ENCODE measurements at regions not wholly inside any gene's neighbourhood (a gene's known extent, or its start where the extent isn't known, plus 50 kb on each side); places are given as distances from the start of the nearest gene placed in this dataset.

DNA sequence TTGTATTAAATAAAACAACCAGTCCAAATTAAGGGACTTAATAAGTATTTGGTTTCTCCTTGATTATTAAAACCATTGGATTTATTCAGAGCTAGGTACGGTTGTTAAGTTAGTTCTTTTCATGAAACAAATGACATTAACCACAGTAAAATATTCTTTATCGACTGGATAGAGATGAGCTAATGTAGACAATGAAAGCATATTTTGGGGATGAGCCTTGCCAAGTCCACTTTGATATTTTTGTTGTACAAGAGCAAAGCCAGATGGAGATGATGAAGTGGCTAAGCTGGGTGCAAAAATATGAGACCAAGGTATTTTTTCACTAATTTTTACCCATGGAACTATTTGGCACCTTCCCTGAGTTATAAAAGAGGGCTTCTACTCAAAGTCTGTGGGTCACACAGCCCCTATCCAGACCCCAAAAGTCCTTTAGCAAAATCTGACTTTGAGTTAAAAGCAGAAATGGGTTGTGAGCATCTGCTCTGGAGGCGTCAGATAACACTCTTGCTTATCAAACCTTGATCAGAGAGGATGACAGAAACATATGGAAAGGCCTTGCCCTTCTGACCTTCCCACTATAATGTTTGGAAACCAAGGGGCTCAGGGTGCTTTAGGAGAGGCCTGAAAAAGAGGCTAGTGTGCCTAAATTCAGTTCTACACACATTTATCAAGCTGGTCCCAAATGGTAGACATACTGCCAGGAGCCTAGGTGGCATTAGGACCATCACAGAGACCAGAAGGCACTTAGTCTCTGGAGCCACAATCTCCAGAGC, 456.8 kb downstream of the MTX2 start:
- TF ChIP-seq, protein P1, sequence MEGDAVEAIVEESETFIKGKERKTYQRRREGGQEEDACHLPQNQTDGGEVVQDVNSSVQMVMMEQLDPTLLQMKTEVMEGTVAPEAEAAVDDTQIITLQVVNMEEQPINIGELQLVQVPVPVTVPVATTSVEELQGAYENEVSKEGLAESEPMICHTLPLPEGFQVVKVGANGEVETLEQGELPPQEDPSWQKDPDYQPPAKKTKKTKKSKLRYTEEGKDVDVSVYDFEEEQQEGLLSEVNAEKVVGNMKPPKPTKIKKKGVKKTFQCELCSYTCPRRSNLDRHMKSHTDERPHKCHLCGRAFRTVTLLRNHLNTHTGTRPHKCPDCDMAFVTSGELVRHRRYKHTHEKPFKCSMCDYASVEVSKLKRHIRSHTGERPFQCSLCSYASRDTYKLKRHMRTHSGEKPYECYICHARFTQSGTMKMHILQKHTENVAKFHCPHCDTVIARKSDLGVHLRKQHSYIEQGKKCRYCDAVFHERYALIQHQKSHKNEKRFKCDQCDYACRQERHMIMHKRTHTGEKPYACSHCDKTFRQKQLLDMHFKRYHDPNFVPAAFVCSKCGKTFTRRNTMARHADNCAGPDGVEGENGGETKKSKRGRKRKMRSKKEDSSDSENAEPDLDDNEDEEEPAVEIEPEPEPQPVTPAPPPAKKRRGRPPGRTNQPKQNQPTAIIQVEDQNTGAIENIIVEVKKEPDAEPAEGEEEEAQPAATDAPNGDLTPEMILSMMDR (IDR thresholded peaks at IDR 0.05) = no peak
- TF ChIP-seq SIN3A (IDR thresholded peaks at IDR 0.05; ENCODE audit: borderline replicate concordance, insufficient read depth, low read depth, low read length) = no peak
